A673 (cell line): ENCODE measurements at regions not wholly inside any gene's neighbourhood (a gene's known extent, or its start where the extent isn't known, plus 50 kb on each side); places are given as distances from the start of the nearest gene placed in this dataset.

Experiments used
- CTCF ChIP-seq: fragments of 300-800, 200-600 bp; sonication (generic); conservative IDR thresholded peaks from 2 replicates; pipeline ENCODE4 v1.5.1; 2017; ENCODE audit warnings: low read depth, mild to moderate bottlenecking, antibody characterized with exemption, low read length, moderate library complexity, mixed read lengths
- EZH2 ChIP-seq: fragments of 200-600 bp; sonication (generic); IDR thresholded peaks from 2 replicates; pipeline ENCODE4 v1.6.1; 2017; ENCODE audit warnings: borderline replicate concordance, low read depth, mild to moderate bottlenecking, mixed read lengths, antibody characterized with exemption, low read length; ENCODE audit not compliant: poor library complexity, severe bottlenecking

- no peak for TF ChIP-seq CTCF
- no peak for TF ChIP-seq EZH2
Observed at GRCh38 chr4:167606551-167606950, 372.3 kb upstream of the SPOCK3 start.
